NT2/D1 (cell line): ENCODE measurements at regions not wholly inside any gene's neighbourhood (a gene's known extent, or its start where the extent isn't known, plus 50 kb on each side); places are given as distances from the start of the nearest gene placed in this dataset.
"Not testable (repeated sequence)": the region's sequence is repeated elsewhere in the genome, so short reads cannot be mapped to it uniquely, and the experiment has no call there.

Experiments
- DNase-seq: peaks from one replicate; pipeline ENCODE4 v3.0.0-alpha.2; 2011; ENCODE audit warnings: low read depth, low spot score
- H3K27me3 ChIP-seq: 2 replicates; pipeline ENCODE4 v1.6.0; 2011; ENCODE audit warnings: mild to moderate bottlenecking; ENCODE audit not compliant: insufficient read length, insufficient read depth
- H3K36me3 ChIP-seq: 2 replicates; pipeline ENCODE4 v1.6.1; 2011; ENCODE audit warnings: mild to moderate bottlenecking, low read length, mixed read lengths; ENCODE audit not compliant: insufficient read depth, insufficient read length
- H3K4me1 ChIP-seq: 2 replicates; pipeline ENCODE4 v1.5.1; 2011; ENCODE audit not compliant: insufficient read depth, insufficient read length
- H3K4me3 ChIP-seq: 2 replicates; pipeline ENCODE4 v1.5.1; 2011; ENCODE audit warnings: low read depth; ENCODE audit not compliant: insufficient read length
- H3K9ac ChIP-seq: 2 replicates; pipeline ENCODE4 v1.6.0; 2011; ENCODE audit warnings: low read depth; ENCODE audit not compliant: insufficient read length
- H3K9me3 ChIP-seq: 2 replicates; pipeline ENCODE4 v1.5.1; 2011; ENCODE audit warnings: mild to moderate bottlenecking, low read length; ENCODE audit not compliant: insufficient read depth
- SUZ12 ChIP-seq: IDR thresholded peaks from 2 replicates; pipeline ENCODE4 v1.6.1; 2011; ENCODE audit not compliant: insufficient read length, insufficient read depth; ENCODE audit errors: extremely low read depth
- YY1 ChIP-seq: IDR thresholded peaks from 2 replicates; pipeline ENCODE4 v1.6.1; 2011; ENCODE audit not compliant: insufficient read length, insufficient read depth
- ZNF274 ChIP-seq: IDR thresholded peaks from 2 replicates; pipeline ENCODE4 v1.6.1; 2011; ENCODE audit warnings: mild to moderate bottlenecking, low read depth, low read length

GRCh38 chrX:138270931-138271330 is 440.6 kb downstream of the FGF13 start:
- H3K9ac ChIP-seq, result no peak overlapping the region
- H3K4me3 ChIP-seq, result no peak overlapping the region
- TF ChIP-seq ZNF274 (no peak), YY1 (no peak), SUZ12 (no peak)
- DNase-seq, result no peak
- H3K27me3 ChIP-seq, result no peaks in the 10 kb centered on the region
- no peaks in the 10 kb centered on the region for H3K4me1 ChIP-seq
- H3K9me3 ChIP-seq, result no peaks in the 10 kb centered on the region
- H3K36me3 ChIP-seq, result no peaks in the 10 kb centered on the region

- not testable (repeated sequence) for H3K4me1 ChIP-seq, H3K36me3 ChIP-seq, H3K27me3 ChIP-seq, H3K9ac ChIP-seq, H3K9me3 ChIP-seq, DNase-seq, H3K4me3 ChIP-seq
These were observed 428.8 kb downstream of the FGF13 start for GRCh38 chrX:138282598-138283150.

- no peaks in the 10 kb centered on the region for H3K36me3 ChIP-seq
- no peak for DNase-seq
- H3K9ac ChIP-seq, result no peak overlapping the region
- H3K9me3 ChIP-seq, result no peaks in the 10 kb centered on the region
- H3K4me3 ChIP-seq, result no peak overlapping the region
- no peaks in the 10 kb centered on the region for H3K27me3 ChIP-seq
- no peaks in the 10 kb centered on the region for H3K4me1 ChIP-seq
- TF ChIP-seq YY1 (no peak), ZNF274 (no peak), SUZ12 (no peak)
These were observed 424.2 kb downstream of the FGF13 start for GRCh38 chrX:138287205-138287877.

GRCh38 chrX:138294951-138295350 is 416.6 kb downstream of the FGF13 start:
- H3K9me3 ChIP-seq, result no peaks in the 10 kb centered on the region
- H3K36me3 ChIP-seq, result no peaks in the 10 kb centered on the region
- H3K4me3 ChIP-seq, result no peak overlapping the region
- H3K27me3 ChIP-seq, result no peaks in the 10 kb centered on the region
- H3K9ac ChIP-seq, result no peak overlapping the region
- DNase-seq, result no peak
- no peak for TF ChIP-seq ZNF274
- no peak for TF ChIP-seq SUZ12
- no peak for TF ChIP-seq YY1
- H3K4me1 ChIP-seq, result no peaks in the 10 kb centered on the region

- H3K4me3 ChIP-seq, result no peak overlapping the region
- no peak for TF ChIP-seq SUZ12
- no peak for TF ChIP-seq ZNF274
- no peak for TF ChIP-seq YY1
- H3K27me3 ChIP-seq, result no peaks in the 10 kb centered on the region
- H3K36me3 ChIP-seq, result no peaks in the 10 kb centered on the region
- H3K9ac ChIP-seq, result no peak overlapping the region
- no peaks in the 10 kb centered on the region for H3K4me1 ChIP-seq
- no peaks in the 10 kb centered on the region for H3K9me3 ChIP-seq
- no peak for DNase-seq
These were observed 413.2 kb downstream of the FGF13 start for GRCh38 chrX:138298268-138298667.

- H3K4me1 ChIP-seq, result no peaks in the 10 kb centered on the region
- no peak overlapping the region for H3K4me3 ChIP-seq
These were observed 365.7 kb downstream of the FGF13 start for GRCh38 chrX:138345801-138346200.

GRCh38 chrX:138349351-138349750 is 362.2 kb downstream of the FGF13 start:
- Histone ChIP-seq H3K4me1 (no peaks in the 10 kb centered on the region), H3K27me3 (no peaks in the 10 kb centered on the region), H3K9me3 (no peaks in the 10 kb centered on the region), H3K9ac (no peak overlapping the region), H3K36me3 (no peaks in the 10 kb centered on the region), H3K4me3 (no peak overlapping the region)
- no peak for DNase-seq
- TF ChIP-seq YY1, result no peak
- TF ChIP-seq ZNF274, result no peak
- TF ChIP-seq SUZ12, result no peak

More at GRCh38 chrX:138345801-138346200, 365.7 kb downstream of the FGF13 start:
- H3K36me3 ChIP-seq, result no peaks in the 10 kb centered on the region
- H3K9ac ChIP-seq, result no peak overlapping the region
- H3K9me3 ChIP-seq, result no peaks in the 10 kb centered on the region
- no peak for DNase-seq
- no peaks in the 10 kb centered on the region for H3K27me3 ChIP-seq
- TF ChIP-seq YY1, result no peak

GRCh38 chrX:138378876-138379275 is 332.6 kb downstream of the FGF13 start:
- Histone ChIP-seq H3K9me3 (no peaks in the 10 kb centered on the region), H3K9ac (no peak overlapping the region), H3K4me3 (no peak overlapping the region), H3K4me1 (no peaks in the 10 kb centered on the region), H3K27me3 (no peaks in the 10 kb centered on the region), H3K36me3 (no peaks in the 10 kb centered on the region)
- TF ChIP-seq ZNF274 (no peak), SUZ12 (no peak), YY1 (no peak)
- no peak for DNase-seq
